IMR-90 (cell line): ENCODE measurements at regions not wholly inside any gene's neighbourhood (a gene's known extent, or its start where the extent isn't known, plus 50 kb on each side); places are given as distances from the start of the nearest gene placed in this dataset.

Source experiments
- ATAC-seq: fragments of 200-7000 bp; cut with Tn5 transposase; 2 replicates; pipeline ENCODE4 v1.9.1; 2020; ENCODE audit warnings: low read depth, mild to moderate bottlenecking, moderate library complexity
- BruUV-seq: library from RNA; stranded (reverse); fragments of 400-500 nt; replicated peaks from 2 replicates; lab custom pipeline; 2021; lab: Mats Ljungman, UMichigan
- CTCF ChIA-PET: fragments of 300-600 bp; formaldehyde crosslinking; extraction: SDS; loops from one replicate; lab custom pipeline; 2021; ENCODE audit warnings: antibody characterized with exemption; lab: Yijun Ruan, JAX
- POLR2A ChIA-PET: fragments of 300-600 bp; sonication (Branson Sonifier 250); formaldehyde crosslinking; loops from one replicate; lab custom pipeline; 2022; ENCODE audit warnings: antibody characterized with exemption; ENCODE audit not compliant: unreplicated experiment; lab: Charles Lee
- DNase-seq: peaks from one replicate; pipeline ENCODE4 v3.0.0; 2013
- H2AFZ ChIP-seq: replicated peaks from 2 replicates; pipeline ENCODE3; 2013; ENCODE audit warnings: low read length, mild to moderate bottlenecking; ENCODE audit not compliant: poor library complexity
- H2AK5ac ChIP-seq: 2 replicates; pipeline ENCODE4 v1.6.1; 2013; ENCODE audit warnings: low read depth, low read length, inconsistent platforms
- H2AK9ac ChIP-seq: replicated peaks from 2 replicates; pipeline ENCODE3; 2013; ENCODE audit warnings: mild to moderate bottlenecking, low read depth, low read length, moderate library complexity; ENCODE audit not compliant: poor library complexity
- H2BK120ac ChIP-seq: 2 replicates; pipeline ENCODE4 v1.6.1; 2013; ENCODE audit warnings: low read depth, low read length, inconsistent platforms
- H2BK15ac ChIP-seq: 3 replicates; pipeline ENCODE4 v1.6.1; 2013; ENCODE audit warnings: low read depth, low read length, inconsistent platforms
- H2BK20ac ChIP-seq: 2 replicates; pipeline ENCODE4 v1.6.1; 2013; ENCODE audit warnings: low read depth, mild to moderate bottlenecking, inconsistent platforms, low read length, moderate library complexity
- H2BK5ac ChIP-seq: 2 replicates; pipeline ENCODE4 v1.6.1; 2013; ENCODE audit warnings: mild to moderate bottlenecking, low read depth, low read length, inconsistent platforms; ENCODE audit not compliant: poor library complexity, severe bottlenecking
- H3K14ac ChIP-seq: replicated peaks from 2 replicates; pipeline ENCODE4 v1.6.1; 2013; ENCODE audit warnings: low read depth, low read length, inconsistent platforms
- H3K18ac ChIP-seq: 2 replicates; pipeline ENCODE4 v1.6.1; 2013; ENCODE audit warnings: low read depth, low read length, control low read depth
- H3K23ac ChIP-seq: 2 replicates; pipeline ENCODE4 v1.6.1; 2013; ENCODE audit warnings: low read depth, low read length, inconsistent platforms
- H3K27ac ChIP-seq: 2 replicates; pipeline ENCODE4 v1.5.1; 2013; ENCODE audit warnings: mild to moderate bottlenecking, control low read depth, low read length; ENCODE audit not compliant: insufficient read depth
- H3K27me3 ChIP-seq: 2 replicates; pipeline ENCODE4 v1.6.1; 2013; ENCODE audit warnings: low read length; ENCODE audit not compliant: control insufficient read depth, insufficient read depth
- H3K36me3 ChIP-seq: 2 replicates; pipeline ENCODE4 v1.6.1; 2013; ENCODE audit warnings: low read length, mixed read lengths; ENCODE audit not compliant: control insufficient read depth, insufficient read depth
- H3K4ac ChIP-seq: 2 replicates; pipeline ENCODE4 v1.6.1; 2013; ENCODE audit warnings: low read depth, low read length, inconsistent platforms
- H3K4me1 ChIP-seq: 2 replicates; pipeline ENCODE4 v1.6.1; 2013; ENCODE audit warnings: low read length, mixed read lengths; ENCODE audit not compliant: control insufficient read depth, insufficient read depth
- H3K4me2 ChIP-seq: 2 replicates; pipeline ENCODE4 v1.6.1; 2013; ENCODE audit warnings: low read depth, mild to moderate bottlenecking, control low read depth, low read length, moderate library complexity
- H3K4me3 ChIP-seq: 2 replicates; pipeline ENCODE4 v1.5.1; 2013; ENCODE audit warnings: low read depth, mild to moderate bottlenecking, control low read depth, low read length, moderate library complexity; ENCODE audit not compliant: insufficient read depth
- H3K56ac ChIP-seq: 2 replicates; pipeline ENCODE4 v1.6.1; 2013; ENCODE audit warnings: low read length, inconsistent platforms; ENCODE audit not compliant: insufficient read depth; ENCODE audit errors: extremely low read depth
- H3K79me1 ChIP-seq, 2 experiments: 2 replicates each; pipeline ENCODE4 v1.6.1; 2013; ENCODE audit warnings: low read length in 2 of 2, inconsistent platforms in 1 of 2, low read depth in 1 of 2
- H3K9ac ChIP-seq: 2 replicates; pipeline ENCODE4 v1.6.1; 2013; ENCODE audit warnings: low read depth, low read length, control low read depth
- H3K9me1 ChIP-seq: 2 replicates; pipeline ENCODE4 v1.6.1; 2013; ENCODE audit warnings: low read length, inconsistent platforms; ENCODE audit not compliant: insufficient read depth
- H3K9me3 ChIP-seq: 2 replicates; pipeline ENCODE4 v1.6.1; 2013; ENCODE audit warnings: low read length; ENCODE audit not compliant: control insufficient read depth, insufficient read depth
- H4K20me1 ChIP-seq: 2 replicates; pipeline ENCODE4 v1.6.1; 2013; ENCODE audit warnings: low read length, inconsistent platforms; ENCODE audit not compliant: insufficient read depth
- H4K5ac ChIP-seq: 2 replicates; pipeline ENCODE4 v1.6.1; 2013; ENCODE audit warnings: mild to moderate bottlenecking, low read depth, low read length, control low read depth
- H4K8ac ChIP-seq, 2 experiments: 2 replicates each; pipeline ENCODE4 v1.6.1; 2013; ENCODE audit warnings: low read depth in 2 of 2, low read length in 2 of 2, control low read depth in 1 of 2, inconsistent platforms in 1 of 2
- H4K91ac ChIP-seq: 2 replicates; pipeline ENCODE4 v1.6.1; 2013; ENCODE audit warnings: low read depth, low read length, inconsistent platforms; ENCODE audit not compliant: insufficient read depth
- CEBPB ChIP-seq: IDR thresholded peaks from 2 replicates; pipeline ENCODE4 v1.6.1; 2012; ENCODE audit warnings: low read depth, low read length, improper control_type of control experiment
- CHD1 ChIP-seq: IDR thresholded peaks from 2 replicates; pipeline ENCODE4 v1.6.1; 2012; ENCODE audit warnings: low read depth, low read length, improper control_type of control experiment
- FOS ChIP-seq: fragments of 150-350 bp; IDR thresholded peaks from 2 replicates; pipeline ENCODE4 v1.6.1; 2016; ENCODE audit warnings: low read depth, low read length
- NFE2L2 ChIP-seq: fragments of 150-350 bp; IDR thresholded peaks from 2 replicates; pipeline ENCODE4 v1.6.1; 2016; ENCODE audit warnings: low read depth, mild to moderate bottlenecking, low read length
- RAD21 ChIP-seq: IDR thresholded peaks from 2 replicates; pipeline ENCODE4 v1.6.1; 2012; ENCODE audit warnings: low read length, improper control_type of control experiment
- RCOR1 ChIP-seq: IDR thresholded peaks from 2 replicates; pipeline ENCODE4 v1.6.1; 2012; ENCODE audit warnings: mild to moderate bottlenecking, low read length, improper control_type of control experiment; ENCODE audit not compliant: insufficient replicate concordance
- USF2 ChIP-seq: fragments of 150-350 bp; IDR thresholded peaks from 2 replicates; pipeline ENCODE4 v1.6.1; 2017; ENCODE audit warnings: mild to moderate bottlenecking, antibody characterized with exemption, low read length, low read depth
- WGBS, 2 experiments: methylation state at CpG; one replicate each; pipeline versions ENCODE4 v1.1.5 to v1.1.7; 2013; ENCODE audit warnings: missing lambda C conversion rate in 2 of 2; ENCODE audit not compliant: insufficient read length in 1 of 2; ENCODE audit errors: extremely low coverage in 2 of 2; 5-methylcytosine and 5-hydroxymethylcytosine counted together
- dilution Hi-C: fragments of 300-500 bp; cut with HindIII; formaldehyde crosslinking; loops from one replicate; pipeline ENCODE4 v1.14.3; 2018; ENCODE audit warnings: low sequenced_read_pairs; ENCODE audit not compliant: unreplicated experiment
- in situ Hi-C: fragments of 300-500 bp; cut with MboI; formaldehyde crosslinking; loops from 3 replicates; pipeline ENCODE4 v1.14.3; 2019; ENCODE audit warnings: low sequenced_read_pairs, inconsistent platforms, mixed read lengths
- intact Hi-C: fragments of 100-400 bp; cut with micrococcal nuclease; formaldehyde crosslinking; loops from 2 replicates; pipeline ENCODE4 v1.10.0; 2022

GRCh38 chr21:28332796-28333195 lies 659.9 kb downstream of the LTN1 start:
- in situ Hi-C loops: loop anchor here (10.0 to 25.0 kb wide), 4 partner anchors 278 to 770 kb away; no protein-coding TSS in a partner anchor

More at GRCh38 chr21:28332796-28333195, 659.9 kb downstream of the LTN1 start:
- H2BK20ac ChIP-seq: peak overlapping the region; percentile 67; the same call in 1 of the 2 replicates
- POLR2A ChIA-PET: interaction anchor here (0.6 kb wide), 1 partner anchor 763 kb away, joined by 6 read pairs; no protein-coding TSS in a partner anchor
- no peak overlapping the region for H2AFZ ChIP-seq
- no peak overlapping the region for H3K56ac ChIP-seq
- peak overlapping the region; percentile 97 for H4K5ac ChIP-seq
- DNase-seq: no peak
- peak overlapping the region; percentile 85 for H2BK120ac ChIP-seq
- H3K18ac ChIP-seq: peak overlapping the region; percentile 91
- H3K79me1 ChIP-seq: no peaks in the 10 kb centered on the region
- no peak overlapping the region for H3K23ac ChIP-seq
- no peak overlapping the region for H3K4ac ChIP-seq
- no peaks in the 10 kb centered on the region for H4K20me1 ChIP-seq
- peak overlapping the region; percentile 96 for H2BK5ac ChIP-seq
- H3K4me2 ChIP-seq: no peak overlapping the region
- peaks cover 10% of the 10 kb centered on the region for H3K9me1 ChIP-seq
- no peak for ATAC-seq
- CTCF ChIA-PET: interaction anchor here (1.1 kb wide), 1 partner anchor 412 kb away, joined by 3 read pairs; no protein-coding TSS in a partner anchor
- H3K27ac ChIP-seq: peak overlapping the region; percentile 81; the same call in 1 of the 2 replicates
- no peaks in the 10 kb centered on the region for H3K27me3 ChIP-seq
- H3K36me3 ChIP-seq: no peaks in the 10 kb centered on the region
- no peak overlapping the region for H3K4me3 ChIP-seq
- no peak overlapping the region for H2AK5ac ChIP-seq
- no peak overlapping the region; the same call in 2 of the 3 replicates for H2BK15ac ChIP-seq
- dilution Hi-C loops (no loop called here), intact Hi-C loops (loop anchor here (5.0 kb wide), 1 partner anchor 205 kb away; no protein-coding TSS in a partner anchor)
- no peak overlapping the region for H3K14ac ChIP-seq
- H3K4me1 ChIP-seq: peaks cover 9% of the 10 kb centered on the region
- peaks cover 3% of the 10 kb centered on the region for H3K9me3 ChIP-seq
- H4K8ac ChIP-seq: peak overlapping the region; percentile 47 to 57; a peak in 2 of 4 replicates
- TF ChIP-seq RAD21: no peak
- no peak for TF ChIP-seq USF2
- TF ChIP-seq CHD1: no peak
- TF ChIP-seq FOS: no peak
- TF ChIP-seq RCOR1: no peak
- no peak for TF ChIP-seq NFE2L2
- no peak for TF ChIP-seq CEBPB
- no TSS peak for BruUV-seq
- no CpG with 5 or more reads among the region's 1 CpG for WGBS, 2 experiments
- H4K91ac ChIP-seq: peak overlapping the region; percentile 30; the same call in 1 of the 2 replicates
- H3K9ac ChIP-seq: no peak overlapping the region
- no peak overlapping the region for H2AK9ac ChIP-seq
